Thyroid gland (tissue), 4 donors: ENCODE measurements at regions not wholly inside any gene's neighbourhood (a gene's known extent, or its start where the extent isn't known, plus 50 kb on each side); places are given as distances from the start of the nearest gene placed in this dataset.

ENCODE experiments used
- DNase-seq, 2 donors: peaks; one replicate each; pipeline ENCODE4 v3.0.0-alpha.2; 2019
- H3K27ac ChIP-seq, 3 donors: fragments of 200-600 bp; sonication (generic); 1 replicate in 2 of 3; 2 replicates in 1 of 3; pipeline ENCODE4 v1.5.1; 2016 to 2019; ENCODE audit warnings: mild to moderate bottlenecking in 1 of 3, moderate library complexity in 1 of 3
- H3K27me3 ChIP-seq: fragments of 200-600 bp; sonication (generic); one replicate; pipeline ENCODE4 v1.5.1; 2019
- H3K36me3 ChIP-seq, 2 donors: fragments of 200-600 bp; sonication (generic); one replicate each; pipeline ENCODE4 v1.5.1; 2016 to 2019
- H3K4me1 ChIP-seq, 2 donors: fragments of 200-600 bp; sonication (generic); one replicate each; pipeline ENCODE4 v1.5.1; 2017 to 2019
- H3K4me3 ChIP-seq, 3 donors: fragments of 200-600 bp; sonication (generic); replicated peaks in 1 of 3; 1 replicate in 2 of 3; 2 replicates in 1 of 3; pipeline ENCODE4 v1.5.1; 2016; ENCODE audit warnings: mild to moderate bottlenecking in 1 of 3
- H3K9me3 ChIP-seq: fragments of 200-600 bp; sonication (generic); one replicate; pipeline ENCODE4 v1.5.1; 2017
- POLR2A ChIP-seq, 2 donors: fragments of 450-650 bp; IDR thresholded peaks; one replicate each; pipeline ENCODE4 v1.6.1; 2017; ENCODE audit warnings: antibody characterized with exemption in 2 of 2, mild to moderate bottlenecking in 2 of 2, moderate library complexity in 1 of 2
- WGBS, 2 donors: methylation state at CpG; one replicate each; pipeline ENCODE4 v1.1.5; 2017; 5-methylcytosine and 5-hydroxymethylcytosine counted together
- intact Hi-C: fragments of 100-400 bp; cut with DNase I; formaldehyde crosslinking; loops from one replicate; pipeline ENCODE4 v1.15.1; 2023
- TF ChIP-seq, protein P1 (sequence below), 6 experiments: fragments of 200-600 bp in 3 of 6; fragments of 450-650 bp in 3 of 6; sonication (generic) in 3 of 6; IDR thresholded peaks; one replicate each; pipeline ENCODE4 v1.5.1; 2016 to 2019; ENCODE audit warnings: antibody characterized with exemption in 6 of 6, mild to moderate bottlenecking in 2 of 6, inconsistent platforms in 1 of 6, moderate library complexity in 1 of 6

DNA sequence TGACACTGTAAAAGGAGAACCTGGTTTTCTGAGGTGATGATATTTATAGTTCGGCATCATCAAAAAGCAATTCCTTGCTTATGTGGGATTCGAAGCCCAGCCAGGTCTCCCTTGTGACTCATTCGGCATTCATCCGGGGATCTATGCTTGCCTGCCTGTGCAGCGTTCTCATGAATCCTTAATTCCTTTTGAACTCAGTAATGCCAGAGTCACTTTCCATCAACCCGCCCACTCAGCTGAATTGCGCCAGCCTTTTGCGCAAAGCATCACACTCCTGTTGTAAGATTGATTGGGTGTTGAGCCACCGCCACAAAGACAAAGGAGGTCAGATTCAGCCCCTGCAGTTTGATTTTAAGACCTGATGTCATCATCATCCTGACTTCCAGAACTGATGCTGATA, 128.6 kb downstream of the SLC17A6 start:
- H3K4me1 ChIP-seq: no peaks in the 10 kb centered on the region
- no peaks in the 10 kb centered on the region for H3K36me3 ChIP-seq
- H3K27me3 ChIP-seq: no peaks in the 10 kb centered on the region
- intact Hi-C loops: no loop called here
- no peaks in the 10 kb centered on the region for H3K9me3 ChIP-seq
- no peak for DNase-seq
- TF ChIP-seq, protein P1, sequence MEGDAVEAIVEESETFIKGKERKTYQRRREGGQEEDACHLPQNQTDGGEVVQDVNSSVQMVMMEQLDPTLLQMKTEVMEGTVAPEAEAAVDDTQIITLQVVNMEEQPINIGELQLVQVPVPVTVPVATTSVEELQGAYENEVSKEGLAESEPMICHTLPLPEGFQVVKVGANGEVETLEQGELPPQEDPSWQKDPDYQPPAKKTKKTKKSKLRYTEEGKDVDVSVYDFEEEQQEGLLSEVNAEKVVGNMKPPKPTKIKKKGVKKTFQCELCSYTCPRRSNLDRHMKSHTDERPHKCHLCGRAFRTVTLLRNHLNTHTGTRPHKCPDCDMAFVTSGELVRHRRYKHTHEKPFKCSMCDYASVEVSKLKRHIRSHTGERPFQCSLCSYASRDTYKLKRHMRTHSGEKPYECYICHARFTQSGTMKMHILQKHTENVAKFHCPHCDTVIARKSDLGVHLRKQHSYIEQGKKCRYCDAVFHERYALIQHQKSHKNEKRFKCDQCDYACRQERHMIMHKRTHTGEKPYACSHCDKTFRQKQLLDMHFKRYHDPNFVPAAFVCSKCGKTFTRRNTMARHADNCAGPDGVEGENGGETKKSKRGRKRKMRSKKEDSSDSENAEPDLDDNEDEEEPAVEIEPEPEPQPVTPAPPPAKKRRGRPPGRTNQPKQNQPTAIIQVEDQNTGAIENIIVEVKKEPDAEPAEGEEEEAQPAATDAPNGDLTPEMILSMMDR (IDR thresholded peaks at IDR 0.05): no peak
- no peak for TF ChIP-seq POLR2A (IDR thresholded peaks at IDR 0.05)
- H3K4me3 ChIP-seq: no peak overlapping the region
- 90 to 91% methylated on average over 9 of the region's 9 CpGs for WGBS, 2 donors
- H3K27ac ChIP-seq: no peak overlapping the region

DNA sequence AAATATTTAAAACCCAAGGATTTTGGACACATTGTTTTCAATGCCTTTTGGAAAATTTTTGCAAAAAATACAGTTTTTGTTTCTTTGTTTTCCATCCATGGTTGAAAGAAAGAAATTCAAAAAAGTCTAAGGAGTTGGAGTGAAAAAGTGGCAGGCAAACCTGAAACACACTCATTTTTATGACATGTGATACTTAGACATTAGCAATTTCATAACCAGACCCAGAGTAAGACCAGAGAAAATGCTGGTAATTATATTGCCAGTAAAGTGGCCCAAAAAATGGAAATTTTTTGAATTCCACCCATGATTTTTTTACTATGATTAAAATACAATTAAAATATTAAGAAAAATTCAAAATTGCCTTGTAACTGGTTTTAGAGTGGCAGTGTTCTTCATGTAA, 128.2 kb downstream of the SLC17A6 start:
- Histone ChIP-seq H3K36me3 (no peaks in the 10 kb centered on the region), H3K4me3 (no peak overlapping the region), H3K9me3 (no peaks in the 10 kb centered on the region), H3K27me3 (no peaks in the 10 kb centered on the region), H3K27ac (no peak overlapping the region), H3K4me1 (no peaks in the 10 kb centered on the region)
- intact Hi-C loops: no loop called here
- DNase-seq: no peak
- TF ChIP-seq POLR2A (IDR thresholded peaks at IDR 0.05): no peak
- TF ChIP-seq, protein P1 (IDR thresholded peaks at IDR 0.05): no peak

DNA sequence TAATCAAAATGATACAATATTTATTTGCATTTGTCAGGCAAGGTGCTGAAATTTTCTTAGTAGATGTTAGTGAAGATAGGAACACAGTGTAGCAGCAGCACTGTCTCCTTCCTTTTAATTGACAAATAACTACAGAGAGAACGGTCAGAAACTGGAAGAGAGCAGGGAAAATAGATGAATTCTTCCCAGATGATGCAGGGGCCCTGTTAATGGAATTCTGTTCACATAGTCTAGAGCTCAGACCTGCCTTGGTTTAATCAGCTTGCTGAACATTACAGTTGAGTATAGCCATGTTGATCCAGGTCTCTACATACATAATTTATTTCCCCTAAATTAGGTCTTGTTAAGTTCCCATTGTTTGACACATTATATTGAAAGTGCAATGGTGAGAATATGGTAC, 127.4 kb downstream of the SLC17A6 start:
- intact Hi-C loops: no loop called here
- no peak for DNase-seq
- Histone ChIP-seq H3K4me1 (no peaks in the 10 kb centered on the region), H3K4me3 (no peak overlapping the region), H3K27ac (no peak overlapping the region), H3K27me3 (no peaks in the 10 kb centered on the region), H3K36me3 (no peaks in the 10 kb centered on the region), H3K9me3 (no peaks in the 10 kb centered on the region)
- WGBS, 2 donors: 58 to 80% methylated on average over 1 of the region's 1 CpG
- TF ChIP-seq, protein P1 (IDR thresholded peaks at IDR 0.05): no peak
- no peak for TF ChIP-seq POLR2A (IDR thresholded peaks at IDR 0.05)

DNA sequence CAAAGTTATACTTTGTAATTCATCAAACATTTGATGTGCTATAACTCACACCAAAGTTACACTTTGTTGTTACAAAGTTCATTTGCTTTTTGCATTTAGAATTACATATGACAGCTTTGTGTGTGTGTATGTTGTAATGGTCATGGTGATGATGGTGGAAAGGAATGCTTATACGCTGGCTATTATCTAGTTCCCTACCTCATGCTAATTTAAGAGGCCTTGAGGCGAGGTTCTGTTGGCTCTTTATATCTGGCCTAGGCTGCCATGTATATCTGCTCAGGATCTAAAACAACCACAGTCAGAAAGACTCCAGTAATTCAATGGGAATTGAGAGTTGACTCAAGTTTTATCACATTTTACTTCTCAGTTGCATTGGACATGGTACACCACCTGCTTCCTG, 123.4 kb downstream of the SLC17A6 start:
- 45 to 86% methylated on average over 2 of the region's 2 CpGs for WGBS, 2 donors
- no peak for DNase-seq
- no peaks in the 10 kb centered on the region for H3K4me1 ChIP-seq
- no peak overlapping the region for H3K27ac ChIP-seq
- no peaks in the 10 kb centered on the region for H3K27me3 ChIP-seq
- TF ChIP-seq, protein P1 (IDR thresholded peaks at IDR 0.05): no peak
- no peak for TF ChIP-seq POLR2A (IDR thresholded peaks at IDR 0.05)
- intact Hi-C loops: no loop called here
- no peak overlapping the region for H3K4me3 ChIP-seq
- H3K9me3 ChIP-seq: no peaks in the 10 kb centered on the region
- no peaks in the 10 kb centered on the region for H3K36me3 ChIP-seq

DNA sequence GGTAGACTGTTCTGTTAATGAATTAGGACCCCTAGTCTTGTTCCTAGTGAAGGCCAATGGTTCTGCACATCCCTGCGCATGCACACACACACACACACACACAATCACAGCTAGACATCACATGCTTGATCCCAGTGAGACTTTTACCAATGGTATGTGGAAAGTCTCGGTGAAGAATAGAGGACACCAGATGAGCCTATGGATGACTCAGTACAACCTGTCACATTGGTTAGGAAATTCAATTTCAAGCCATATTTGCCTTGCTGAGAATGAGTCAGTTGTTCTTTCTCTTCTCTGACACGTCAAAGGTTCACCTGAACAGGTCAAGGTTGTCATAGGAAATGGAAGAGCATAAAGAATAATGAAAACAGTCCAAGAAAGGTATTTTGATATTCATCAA, 122.0 kb downstream of the SLC17A6 start:
- intact Hi-C loops: no loop called here

More for the DNA sequence above, 122.0 kb downstream of the SLC17A6 start:
- no peak for TF ChIP-seq POLR2A (IDR thresholded peaks at IDR 0.05)
- TF ChIP-seq, protein P1 (IDR thresholded peaks at IDR 0.05): no peak
- H3K36me3 ChIP-seq: no peaks in the 10 kb centered on the region
- no peak overlapping the region for H3K4me3 ChIP-seq
- H3K4me1 ChIP-seq: no peaks in the 10 kb centered on the region
- DNase-seq: no peak
- no peaks in the 10 kb centered on the region for H3K27me3 ChIP-seq
- H3K9me3 ChIP-seq: no peaks in the 10 kb centered on the region
- 91 to 92% methylated on average over 3 of the region's 3 CpGs for WGBS, 2 donors
- no peak overlapping the region for H3K27ac ChIP-seq
